Right lobe of liver (tissue), 6 donors: ENCODE measurements at regions not wholly inside any gene's neighbourhood (a gene's known extent, or its start where the extent isn't known, plus 50 kb on each side); places are given as distances from the start of the nearest gene placed in this dataset.

Source experiments
- ATAC-seq, 4 donors: fragments of 200-7000 bp; cut with Tn5 transposase; one replicate each; pipeline ENCODE4 v1.9.1; 2020; ENCODE audit warnings: mild to moderate bottlenecking in 4 of 4, moderate library complexity in 4 of 4
- DNase-seq, 3 donors: peaks; one replicate each; pipeline ENCODE4 v3.0.0-alpha.2; 2020
- H3K27ac ChIP-seq, 3 donors: fragments of 200-600 bp; one replicate each; pipeline ENCODE4 v1.8.0; 2022
- H3K27me3 ChIP-seq, 2 donors: fragments of 200-600 bp; one replicate each; pipeline ENCODE4 v1.8.0; 2022
- H3K36me3 ChIP-seq, 4 donors: fragments of 200-600 bp; sonication (generic) in 1 of 4; one replicate each; pipeline versions ENCODE4 v1.5.1 to v1.8.0; 2017 to 2022; ENCODE audit warnings: control low read depth in 1 of 4
- H3K4me1 ChIP-seq, 4 donors: fragments of 200-600 bp; sonication (generic) in 1 of 4; one replicate each; pipeline versions ENCODE4 v1.5.1 to v1.8.0; 2017 to 2022; ENCODE audit warnings: control low read depth in 1 of 4
- H3K4me3 ChIP-seq, 3 donors: fragments of 200-600 bp; one replicate each; pipeline ENCODE4 v1.8.0; 2022
- H3K9me3 ChIP-seq, 4 donors: fragments of 200-600 bp; sonication (generic) in 1 of 4; one replicate each; pipeline versions ENCODE4 v1.5.1 to v1.8.0; 2017 to 2022; ENCODE audit warnings: control low read depth in 1 of 4
- POLR2A ChIP-seq: fragments of 450-650 bp; IDR thresholded peaks from one replicate; pipeline ENCODE4 v1.6.1; 2017; ENCODE audit warnings: antibody characterized with exemption, mild to moderate bottlenecking
- whole genome bisulfite sequencing: methylation state at CpG from one replicate; pipeline ENCODE4 v1.1.6; 2018; ENCODE audit warnings: low coverage, low lambda C conversion rate; ENCODE audit not compliant: insufficient coverage; ENCODE audit errors: missing lambda C conversion rate; 5-methylcytosine and 5-hydroxymethylcytosine counted together
- intact Hi-C, 2 donors: fragments of 100-400 bp; cut with DNase I; formaldehyde crosslinking; loops; one replicate each; pipeline versions ENCODE4 v1.11.2 to v1.14.1; 2022
- TF ChIP-seq, protein P1 (sequence below), 4 donors: fragments of 200-600 bp in 3 of 4; fragments of 450-650 bp in 1 of 4; IDR thresholded peaks; one replicate each; pipeline versions ENCODE4 v1.5.1 to v1.8.0; 2016 to 2022; ENCODE audit warnings: antibody characterized with exemption in 4 of 4, mild to moderate bottlenecking in 2 of 4
- donor health status: DM: no; HTN: yes; CAD: no.
- donor health status: DM: no; HTN: no; CAD: no.
- donor health status: DM: no; HTN: no; CAD: no.
- donor health status: DM: no; HTN: yes; CAD: no.
- donor health status: DM: no; HTN: yes; CAD: no.

DNA sequence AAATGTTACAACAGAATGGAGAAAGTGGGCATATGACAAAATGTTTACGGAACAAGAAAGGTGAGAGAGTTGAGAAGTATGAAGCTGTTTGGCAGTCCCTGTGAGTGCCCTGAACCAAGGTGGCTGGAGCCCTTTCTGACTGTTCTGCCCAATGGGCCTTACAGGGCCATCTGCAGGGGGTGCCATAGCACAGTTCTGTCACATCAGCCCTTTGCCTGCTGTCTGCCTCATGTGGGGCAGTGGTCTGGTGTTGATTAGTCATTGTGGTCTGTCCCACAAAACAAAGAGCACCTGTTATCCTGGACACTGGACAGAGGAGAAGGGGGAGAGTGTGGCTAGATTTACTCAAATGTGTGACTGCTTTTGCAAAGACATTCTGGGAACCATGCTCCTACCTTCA, 51.5 kb upstream of the OSBPL3 start:
- H3K27me3 ChIP-seq: no peaks in the 10 kb centered on the region
- no peaks in the 10 kb centered on the region for H3K4me1 ChIP-seq
- H3K9me3 ChIP-seq: no peaks in the 10 kb centered on the region
- intact Hi-C loops: no loop called here
- TF ChIP-seq, protein P1, sequence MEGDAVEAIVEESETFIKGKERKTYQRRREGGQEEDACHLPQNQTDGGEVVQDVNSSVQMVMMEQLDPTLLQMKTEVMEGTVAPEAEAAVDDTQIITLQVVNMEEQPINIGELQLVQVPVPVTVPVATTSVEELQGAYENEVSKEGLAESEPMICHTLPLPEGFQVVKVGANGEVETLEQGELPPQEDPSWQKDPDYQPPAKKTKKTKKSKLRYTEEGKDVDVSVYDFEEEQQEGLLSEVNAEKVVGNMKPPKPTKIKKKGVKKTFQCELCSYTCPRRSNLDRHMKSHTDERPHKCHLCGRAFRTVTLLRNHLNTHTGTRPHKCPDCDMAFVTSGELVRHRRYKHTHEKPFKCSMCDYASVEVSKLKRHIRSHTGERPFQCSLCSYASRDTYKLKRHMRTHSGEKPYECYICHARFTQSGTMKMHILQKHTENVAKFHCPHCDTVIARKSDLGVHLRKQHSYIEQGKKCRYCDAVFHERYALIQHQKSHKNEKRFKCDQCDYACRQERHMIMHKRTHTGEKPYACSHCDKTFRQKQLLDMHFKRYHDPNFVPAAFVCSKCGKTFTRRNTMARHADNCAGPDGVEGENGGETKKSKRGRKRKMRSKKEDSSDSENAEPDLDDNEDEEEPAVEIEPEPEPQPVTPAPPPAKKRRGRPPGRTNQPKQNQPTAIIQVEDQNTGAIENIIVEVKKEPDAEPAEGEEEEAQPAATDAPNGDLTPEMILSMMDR (IDR thresholded peaks at IDR 0.05): no peak
- no peak for TF ChIP-seq POLR2A
- no peak for ATAC-seq
- WGBS: 86% methylated on average over 1 of the region's 1 CpG
- no peaks in the 10 kb centered on the region for H3K36me3 ChIP-seq
- H3K4me3 ChIP-seq: no peak overlapping the region
- no peak for DNase-seq
- H3K27ac ChIP-seq: no peak overlapping the region

DNA sequence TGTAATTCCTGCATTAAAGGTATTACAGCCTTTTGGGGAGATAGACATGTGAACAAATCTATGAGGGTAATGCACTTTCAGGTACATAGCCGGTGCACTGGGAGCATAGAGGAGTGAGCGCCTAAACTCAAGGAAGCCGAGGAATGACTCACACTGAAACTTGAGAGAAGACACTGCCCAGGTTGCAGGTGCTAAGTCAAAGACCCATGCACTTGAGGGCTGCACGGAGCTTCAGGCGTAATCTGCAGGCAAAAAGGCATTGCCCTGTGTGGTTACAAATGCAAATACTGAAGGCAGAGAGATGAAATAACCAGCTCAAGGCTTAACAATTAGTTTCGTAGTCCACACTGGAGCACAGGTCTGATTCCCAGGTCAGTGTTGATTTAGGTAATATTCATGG, 51.0 kb upstream of the OSBPL3 start:
- intact Hi-C loops: no loop called here
- Histone ChIP-seq H3K4me3 (no peak overlapping the region), H3K4me1 (no peaks in the 10 kb centered on the region), H3K27me3 (no peaks in the 10 kb centered on the region), H3K27ac (no peak overlapping the region), H3K36me3 (no peaks in the 10 kb centered on the region), H3K9me3 (no peaks in the 10 kb centered on the region)
- WGBS: 60% methylated on average over 6 of the region's 6 CpGs
- no peak for TF ChIP-seq POLR2A
- TF ChIP-seq, protein P1 (IDR thresholded peaks at IDR 0.05): no peak
- ATAC-seq (no peak), DNase-seq (no peak)
